Suprapubic skin (tissue), 4 donors: ENCODE measurements at regions not wholly inside any gene's neighbourhood (a gene's known extent, or its start where the extent isn't known, plus 50 kb on each side); places are given as distances from the start of the nearest gene placed in this dataset.

Experiments
- DNase-seq, 2 donors: peaks; one replicate each; pipeline ENCODE4 v3.0.0-alpha.2; 2019; ENCODE audit warnings: low spot score in 2 of 2
- H3K27ac ChIP-seq: fragments of 200-600 bp; sonication (generic); one replicate; pipeline ENCODE4 v1.5.1; 2019
- H3K27me3 ChIP-seq: fragments of 200-600 bp; sonication (generic); one replicate; pipeline ENCODE4 v1.5.1; 2019
- H3K36me3 ChIP-seq: fragments of 200-600 bp; sonication (generic); one replicate; pipeline ENCODE4 v1.5.1; 2019
- H3K4me1 ChIP-seq: fragments of 200-600 bp; sonication (generic); one replicate; pipeline ENCODE4 v1.5.1; 2019
- H3K4me3 ChIP-seq: fragments of 200-600 bp; sonication (generic); one replicate; pipeline ENCODE4 v1.5.1; 2019; ENCODE audit warnings: mild to moderate bottlenecking
- H3K9me3 ChIP-seq: fragments of 200-600 bp; sonication (generic); one replicate; pipeline ENCODE4 v1.5.1; 2019
- EP300 ChIP-seq: sonication (generic); formaldehyde crosslinking; IDR thresholded peaks from one replicate; pipeline ENCODE4 v1.6.1; 2017; ENCODE audit warnings: antibody characterized with exemption
- POLR2A ChIP-seq, 2 donors: fragments of 450-650 bp; IDR thresholded peaks; one replicate each; pipeline ENCODE4 v1.6.1; 2017; ENCODE audit warnings: antibody characterized with exemption in 2 of 2, mild to moderate bottlenecking in 2 of 2, moderate library complexity in 2 of 2
- POLR2AphosphoS5 ChIP-seq, 3 donors: sonication (generic); formaldehyde crosslinking; IDR thresholded peaks; one replicate each; pipeline ENCODE4 v1.6.1; 2017; ENCODE audit warnings: antibody characterized with exemption in 3 of 3
- WGBS: methylation state at CpG from one replicate; pipeline ENCODE4 v1.1.5; 2018; 5-methylcytosine and 5-hydroxymethylcytosine counted together
- TF ChIP-seq, protein P1 (sequence below), 2 donors: fragments of 200-600 bp in 1 of 2; fragments of 450-650 bp in 1 of 2; sonication (generic) in 1 of 2; IDR thresholded peaks; one replicate each; pipeline ENCODE4 v1.5.1; 2016 to 2019; ENCODE audit warnings: antibody characterized with exemption in 2 of 2, mild to moderate bottlenecking in 1 of 2, moderate library complexity in 1 of 2

DNA sequence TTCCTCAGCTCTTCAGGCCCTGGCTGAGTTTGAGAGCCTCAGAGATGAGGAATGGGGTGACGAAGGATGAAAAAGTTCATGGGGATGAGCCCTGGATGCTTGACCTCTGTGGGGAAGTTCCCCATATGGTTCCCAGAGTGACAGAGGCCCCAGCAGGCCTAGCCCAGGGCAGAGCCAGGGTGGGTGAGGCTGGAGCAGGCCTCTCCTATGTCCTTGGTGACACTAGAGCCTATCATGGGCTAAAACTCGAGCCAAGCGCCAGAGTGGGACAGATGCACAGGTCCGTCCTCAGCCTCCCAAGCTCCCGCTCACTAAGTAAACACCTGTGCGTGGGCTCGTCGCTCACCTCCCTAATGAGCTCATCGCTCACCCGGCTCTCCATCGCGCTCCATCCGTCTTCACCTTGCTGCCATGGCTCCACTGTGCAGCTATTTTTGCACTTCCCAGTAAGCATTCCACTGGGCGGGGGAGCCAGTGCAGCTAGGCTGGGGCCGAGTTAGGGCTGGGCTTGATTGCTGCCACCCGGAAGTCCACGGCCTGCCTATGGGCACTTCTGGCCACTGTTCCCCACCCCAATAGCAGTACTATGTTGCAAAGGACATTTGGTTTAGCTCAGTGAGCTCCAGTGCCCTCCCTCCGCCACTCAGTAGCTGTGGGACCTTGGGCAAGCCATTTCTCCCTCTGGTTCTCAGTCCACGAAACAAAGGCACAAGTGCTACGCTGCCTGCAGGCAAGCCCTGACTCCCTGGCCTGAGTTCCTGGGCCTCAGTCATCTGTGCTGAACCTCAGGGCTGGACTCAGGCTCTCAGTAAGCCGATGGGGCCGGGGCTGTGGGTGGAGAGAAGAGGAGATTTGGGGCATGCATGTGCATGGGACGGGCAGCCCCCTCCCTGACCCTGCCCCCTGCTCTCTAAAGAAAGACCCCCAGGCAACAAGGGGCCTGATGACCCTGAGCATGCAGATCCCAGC lies 117.3 kb upstream of the PCBD1 start:
- H3K36me3 ChIP-seq = no peaks in the 10 kb centered on the region
- WGBS = 81% methylated on average over 18 of the region's 23 CpGs
- no peaks in the 10 kb centered on the region for H3K4me1 ChIP-seq
- H3K27me3 ChIP-seq = peaks cover 29% of the 10 kb centered on the region
- no peaks in the 10 kb centered on the region for H3K9me3 ChIP-seq
- TF ChIP-seq POLR2A (IDR thresholded peaks at IDR 0.05) (no peak), POLR2AphosphoS5 (IDR thresholded peaks at IDR 0.05) (no peak), EP300 (no peak)
- TF ChIP-seq, protein P1, sequence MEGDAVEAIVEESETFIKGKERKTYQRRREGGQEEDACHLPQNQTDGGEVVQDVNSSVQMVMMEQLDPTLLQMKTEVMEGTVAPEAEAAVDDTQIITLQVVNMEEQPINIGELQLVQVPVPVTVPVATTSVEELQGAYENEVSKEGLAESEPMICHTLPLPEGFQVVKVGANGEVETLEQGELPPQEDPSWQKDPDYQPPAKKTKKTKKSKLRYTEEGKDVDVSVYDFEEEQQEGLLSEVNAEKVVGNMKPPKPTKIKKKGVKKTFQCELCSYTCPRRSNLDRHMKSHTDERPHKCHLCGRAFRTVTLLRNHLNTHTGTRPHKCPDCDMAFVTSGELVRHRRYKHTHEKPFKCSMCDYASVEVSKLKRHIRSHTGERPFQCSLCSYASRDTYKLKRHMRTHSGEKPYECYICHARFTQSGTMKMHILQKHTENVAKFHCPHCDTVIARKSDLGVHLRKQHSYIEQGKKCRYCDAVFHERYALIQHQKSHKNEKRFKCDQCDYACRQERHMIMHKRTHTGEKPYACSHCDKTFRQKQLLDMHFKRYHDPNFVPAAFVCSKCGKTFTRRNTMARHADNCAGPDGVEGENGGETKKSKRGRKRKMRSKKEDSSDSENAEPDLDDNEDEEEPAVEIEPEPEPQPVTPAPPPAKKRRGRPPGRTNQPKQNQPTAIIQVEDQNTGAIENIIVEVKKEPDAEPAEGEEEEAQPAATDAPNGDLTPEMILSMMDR (IDR thresholded peaks at IDR 0.05) = no peak
- no peak overlapping the region for H3K4me3 ChIP-seq
- no peak for DNase-seq
- no peak overlapping the region for H3K27ac ChIP-seq

DNA sequence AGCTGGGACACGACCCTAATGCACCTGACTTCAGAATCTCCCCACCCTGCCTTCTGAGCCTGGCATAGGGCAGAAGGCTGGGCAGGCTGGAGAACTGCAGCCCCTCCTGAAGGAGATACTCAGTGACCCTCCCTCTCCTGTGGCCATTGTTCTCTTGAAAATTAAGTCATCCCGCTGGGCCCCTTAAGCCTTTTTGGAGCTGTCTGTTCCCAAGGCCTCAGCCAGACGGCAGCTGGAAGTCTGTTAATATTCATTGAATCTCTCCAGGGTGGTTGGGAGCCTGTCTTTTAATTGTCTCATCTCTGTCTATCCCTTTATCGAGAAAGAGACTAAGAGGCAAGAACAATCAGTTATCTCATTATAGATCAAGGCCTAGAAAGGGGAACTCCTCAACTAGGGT lies 118.1 kb upstream of the PCBD1 start:
- Histone ChIP-seq H3K36me3 (no peaks in the 10 kb centered on the region), H3K4me1 (no peaks in the 10 kb centered on the region), H3K27me3 (peaks cover 25% of the 10 kb centered on the region), H3K4me3 (no peak overlapping the region), H3K9me3 (no peaks in the 10 kb centered on the region), H3K27ac (no peak overlapping the region)
- TF ChIP-seq EP300 = no peak
- TF ChIP-seq POLR2AphosphoS5 (IDR thresholded peaks at IDR 0.05) = no peak
- TF ChIP-seq, protein P1 (IDR thresholded peaks at IDR 0.05) = no peak
- no peak for TF ChIP-seq POLR2A (IDR thresholded peaks at IDR 0.05)
- DNase-seq = no peak
- whole genome bisulfite sequencing = 72% methylated on average over 4 of the region's 4 CpGs

DNA sequence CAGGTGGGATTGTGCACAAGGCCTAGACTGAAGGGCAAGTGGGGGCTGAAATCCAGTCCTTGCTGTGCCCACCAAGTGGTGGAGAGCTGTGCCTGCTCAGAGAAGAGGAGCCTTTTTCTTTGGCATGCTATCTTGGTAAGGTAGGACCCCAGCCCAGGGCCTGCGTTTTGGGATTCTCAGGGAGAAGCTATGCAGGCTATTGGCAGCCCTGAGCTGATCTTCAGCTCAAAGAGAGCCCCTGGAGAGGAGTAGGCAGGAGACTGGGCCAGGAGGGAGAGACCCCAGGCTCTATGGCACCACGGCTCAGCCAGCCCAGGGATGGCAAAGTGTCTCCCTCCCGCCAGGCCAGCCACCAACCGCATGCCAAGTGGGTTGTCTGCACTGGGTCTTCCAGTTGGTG lies 119.2 kb upstream of the PCBD1 start:
- H3K4me3 ChIP-seq = no peak overlapping the region
- WGBS = 82% methylated on average over 4 of the region's 4 CpGs

DNA sequence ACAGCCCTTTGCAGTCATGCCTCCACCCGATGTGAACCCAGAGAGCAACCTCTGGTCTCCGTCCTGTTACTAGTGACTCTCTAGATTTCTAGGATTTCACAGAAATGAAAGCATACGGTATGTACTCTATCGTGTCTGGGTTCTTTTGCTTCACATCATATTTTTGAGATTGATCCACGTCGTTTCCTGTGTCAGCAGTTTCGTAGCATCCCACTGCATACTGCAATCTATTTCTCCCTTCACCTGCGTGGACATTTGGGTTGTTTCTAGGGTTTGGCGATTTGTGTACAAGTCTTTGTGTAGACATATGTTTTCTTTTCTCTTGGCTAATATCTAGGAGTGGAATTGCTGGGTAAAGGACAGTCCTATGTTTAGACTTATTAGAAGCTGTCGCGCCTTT lies 119.8 kb upstream of the PCBD1 start:
- no peak for DNase-seq
- no peak overlapping the region for H3K27ac ChIP-seq
- H3K4me3 ChIP-seq = no peak overlapping the region
- TF ChIP-seq POLR2A (IDR thresholded peaks at IDR 0.05) (no peak), EP300 (no peak), POLR2AphosphoS5 (IDR thresholded peaks at IDR 0.05) (no peak)
- TF ChIP-seq, protein P1 (IDR thresholded peaks at IDR 0.05) = no peak
- 84% methylated on average over 11 of the region's 11 CpGs for WGBS
- peaks cover 25% of the 10 kb centered on the region for H3K27me3 ChIP-seq
- no peaks in the 10 kb centered on the region for H3K9me3 ChIP-seq
- no peaks in the 10 kb centered on the region for H3K36me3 ChIP-seq
- no peaks in the 10 kb centered on the region for H3K4me1 ChIP-seq

More for the DNA sequence above, 119.2 kb upstream of the PCBD1 start:
- Histone ChIP-seq H3K27me3 (peaks cover 25% of the 10 kb centered on the region), H3K4me1 (no peaks in the 10 kb centered on the region), H3K36me3 (no peaks in the 10 kb centered on the region), H3K27ac (no peak overlapping the region), H3K9me3 (no peaks in the 10 kb centered on the region)
- TF ChIP-seq EP300 = no peak
- no peak for TF ChIP-seq POLR2AphosphoS5 (IDR thresholded peaks at IDR 0.05)
- TF ChIP-seq, protein P1 (IDR thresholded peaks at IDR 0.05) = no peak
- no peak for TF ChIP-seq POLR2A (IDR thresholded peaks at IDR 0.05)
- no peak for DNase-seq

DNA sequence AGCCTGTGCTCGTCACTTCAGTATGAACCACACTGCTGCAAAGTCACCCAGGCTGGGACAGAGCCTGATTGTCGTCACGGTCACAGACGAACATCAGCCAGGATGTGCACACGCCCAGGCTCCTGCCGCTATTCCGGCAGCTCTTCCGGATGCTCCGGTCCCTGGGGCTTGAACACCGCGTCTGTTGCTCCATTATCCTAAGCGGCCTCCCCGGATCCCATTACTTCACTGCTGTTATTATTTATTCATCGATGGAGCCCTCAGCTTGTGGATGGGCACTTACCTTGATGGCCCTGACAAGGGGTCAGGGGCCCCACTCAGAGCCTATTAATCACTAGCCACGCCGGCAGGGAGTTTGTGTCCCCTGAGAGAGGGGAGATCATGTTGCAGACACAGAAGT lies 120.8 kb upstream of the PCBD1 start:
- no peak for DNase-seq
- H3K9me3 ChIP-seq = no peaks in the 10 kb centered on the region
- no peaks in the 10 kb centered on the region for H3K4me1 ChIP-seq
- no peaks in the 10 kb centered on the region for H3K36me3 ChIP-seq
- H3K27ac ChIP-seq = no peak overlapping the region
- no peak overlapping the region for H3K4me3 ChIP-seq
- H3K27me3 ChIP-seq = peaks cover 27% of the 10 kb centered on the region
- TF ChIP-seq, protein P1 (IDR thresholded peaks at IDR 0.05) = no peak
- TF ChIP-seq POLR2A (IDR thresholded peaks at IDR 0.05) (no peak), EP300 (no peak), POLR2AphosphoS5 (IDR thresholded peaks at IDR 0.05) (no peak)
- 57% methylated on average over 16 of the region's 16 CpGs for WGBS
